Osteoblast (primary cell): ENCODE measurements at regions not wholly inside any gene's neighbourhood (a gene's known extent, or its start where the extent isn't known, plus 50 kb on each side); places are given as distances from the start of the nearest gene placed in this dataset.

Experiments used
- DNase-seq: peaks from one replicate; pipeline ENCODE4 v3.0.0; 2011; ENCODE audit warnings: low spot score, mixed read lengths; ENCODE audit not compliant: insufficient read length; ENCODE audit errors: missing footprints
- H2AFZ ChIP-seq: 2 replicates; pipeline ENCODE4 v1.6.0; 2011; ENCODE audit warnings: mild to moderate bottlenecking, low read length
- H3K27ac ChIP-seq: 2 replicates; pipeline ENCODE4 v1.5.1; 2011; ENCODE audit warnings: mild to moderate bottlenecking, low read depth, low read length, moderate library complexity
- H3K27me3 ChIP-seq: 2 replicates; pipeline ENCODE4 v1.6.0; 2012; ENCODE audit warnings: mild to moderate bottlenecking, control low read depth, inconsistent platforms, low read length, moderate library complexity; ENCODE audit not compliant: insufficient read depth
- H3K36me3 ChIP-seq: 2 replicates; pipeline ENCODE4 v1.5.1; 2011; ENCODE audit warnings: mild to moderate bottlenecking, low read length, control low read depth, moderate library complexity; ENCODE audit not compliant: insufficient read depth
- H3K4me1 ChIP-seq: 2 replicates; pipeline ENCODE4 v1.5.1; 2011; ENCODE audit warnings: mild to moderate bottlenecking, low read length, control low read depth, moderate library complexity; ENCODE audit not compliant: insufficient read depth
- H3K4me2 ChIP-seq: 2 replicates; pipeline ENCODE4 v1.6.0; 2011; ENCODE audit warnings: mild to moderate bottlenecking, low read length; ENCODE audit not compliant: insufficient read depth
- H3K4me3 ChIP-seq: fragments of 200-600 bp; sonication (generic); 3 replicates; pipeline ENCODE4 v1.5.1; 2012; ENCODE audit warnings: mild to moderate bottlenecking, low read length, inconsistent platforms; ENCODE audit not compliant: insufficient read depth
- H3K79me2 ChIP-seq: 2 replicates; pipeline ENCODE4 v1.6.0; 2012; ENCODE audit warnings: mild to moderate bottlenecking, low read length, control low read depth, inconsistent platforms; ENCODE audit not compliant: insufficient read depth
- H3K9me3 ChIP-seq: 2 replicates; pipeline ENCODE4 v1.5.1; 2011; ENCODE audit warnings: low read depth, low read length, control low read depth
- H4K20me1 ChIP-seq: 2 replicates; pipeline ENCODE4 v1.6.0; 2012; ENCODE audit warnings: mild to moderate bottlenecking, low read length, control low read depth; ENCODE audit not compliant: insufficient read depth
- CTCF ChIP-seq: IDR thresholded peaks from 2 replicates; pipeline ENCODE4 v1.5.1; 2011; ENCODE audit warnings: mild to moderate bottlenecking, low read depth, low read length, moderate library complexity; ENCODE audit errors: extremely low read depth

GRCh38 chr11:116641561-116642045, 131.2 kb downstream of the BUD13 start:
- H3K79me2 ChIP-seq: no peaks in the 10 kb centered on the region
- H3K27ac ChIP-seq: no peak overlapping the region
- no peaks in the 10 kb centered on the region for H3K36me3 ChIP-seq
- H3K4me2 ChIP-seq: no peak overlapping the region
- H2AFZ ChIP-seq: no peak overlapping the region
- H3K27me3 ChIP-seq: no peaks in the 10 kb centered on the region
- no peak overlapping the region for H3K4me3 ChIP-seq
- no peaks in the 10 kb centered on the region for H4K20me1 ChIP-seq
- no peak for DNase-seq
- H3K9me3 ChIP-seq: no peaks in the 10 kb centered on the region
- TF ChIP-seq CTCF: peak; percentile 58
- H3K4me1 ChIP-seq: no peaks in the 10 kb centered on the region

GRCh38 chr11:116640641-116641402, 132.0 kb downstream of the BUD13 start:
- TF ChIP-seq CTCF: no peak
- no peak overlapping the region for H2AFZ ChIP-seq
- no peaks in the 10 kb centered on the region for H3K27me3 ChIP-seq
- H3K79me2 ChIP-seq: no peaks in the 10 kb centered on the region
- no peak overlapping the region for H3K4me2 ChIP-seq
- H3K4me3 ChIP-seq: no peak overlapping the region
- no peaks in the 10 kb centered on the region for H3K9me3 ChIP-seq
- no peak overlapping the region for H3K27ac ChIP-seq
- no peaks in the 10 kb centered on the region for H4K20me1 ChIP-seq
- DNase-seq: no peak
- no peaks in the 10 kb centered on the region for H3K36me3 ChIP-seq
- H3K4me1 ChIP-seq: no peaks in the 10 kb centered on the region

GRCh38 chr11:116638463-116638862, 134.3 kb downstream of the BUD13 start:
- no peak overlapping the region for H3K27ac ChIP-seq
- no peaks in the 10 kb centered on the region for H3K36me3 ChIP-seq
- no peak overlapping the region for H3K4me2 ChIP-seq
- H3K79me2 ChIP-seq: no peaks in the 10 kb centered on the region
- H3K4me3 ChIP-seq: no peak overlapping the region
- no peaks in the 10 kb centered on the region for H3K27me3 ChIP-seq
- H4K20me1 ChIP-seq: no peaks in the 10 kb centered on the region
- DNase-seq: no peak
- no peak overlapping the region for H2AFZ ChIP-seq
- H3K4me1 ChIP-seq: no peaks in the 10 kb centered on the region
- TF ChIP-seq CTCF: no peak
- no peaks in the 10 kb centered on the region for H3K9me3 ChIP-seq

- H3K27me3 ChIP-seq: no peaks in the 10 kb centered on the region
- H3K27ac ChIP-seq: no peak overlapping the region
- no peaks in the 10 kb centered on the region for H3K79me2 ChIP-seq
- no peaks in the 10 kb centered on the region for H3K9me3 ChIP-seq
- no peak for DNase-seq
- no peak for TF ChIP-seq CTCF
- no peak overlapping the region for H2AFZ ChIP-seq
- no peaks in the 10 kb centered on the region for H4K20me1 ChIP-seq
- no peak overlapping the region for H3K4me3 ChIP-seq
- H3K4me2 ChIP-seq: no peak overlapping the region
- no peaks in the 10 kb centered on the region for H3K4me1 ChIP-seq
- H3K36me3 ChIP-seq: no peaks in the 10 kb centered on the region
These were observed 135.0 kb downstream of the BUD13 start for GRCh38 chr11:116637766-116638165.
